ENCODE measurements at regions not wholly inside any gene's neighbourhood (a gene's known extent, or its start where the extent isn't known, plus 50 kb on each side); places are given as distances from the start of the nearest gene placed in this dataset.

GRCh38 chr3:71851878-71852277, 66.9 kb upstream of the PROK2 start:
- DNase-seq (ENCODE audit: low read depth in 2 of 2): no peak

- no peak for DNase-seq (ENCODE audit: low read depth in 2 of 2)
Observed at GRCh38 chr3:71850654-71851053, 65.7 kb upstream of the PROK2 start.

- no peak for DNase-seq (ENCODE audit: low read depth in 2 of 2)
Observed at GRCh38 chr3:71849681-71850080, 64.7 kb upstream of the PROK2 start.

GRCh38 chr3:71847794-71848193, 62.8 kb upstream of the PROK2 start:
- no peak for DNase-seq (ENCODE audit: low read depth in 2 of 2)

GRCh38 chr3:71846185-71846584, 61.2 kb upstream of the PROK2 start:
- no peak for DNase-seq (ENCODE audit: low read depth in 2 of 2)

- DNase-seq (ENCODE audit: low read depth in 2 of 2): no peak
Observed at GRCh38 chr3:71843071-71843470, 58.1 kb upstream of the PROK2 start.

- DNase-seq (ENCODE audit: low read depth in 2 of 2): no peak
Observed at GRCh38 chr3:71838406-71838805, 53.5 kb upstream of the PROK2 start.

Data from activated CD8-positive, alpha-beta memory T cell treated with anti-CD3 and anti-CD28 coated beads for 4 hours (primary cell).